Neuronal stem cell (in vitro differentiated cells): ENCODE measurements at regions not wholly inside any gene's neighbourhood (a gene's known extent, or its start where the extent isn't known, plus 50 kb on each side); places are given as distances from the start of the nearest gene placed in this dataset.

Experiments
- DNase-seq: peaks from one replicate; pipeline ENCODE4 v3.0.0-alpha.2; 2013; ENCODE audit warnings: low spot score
- H2AFZ ChIP-seq: one replicate; pipeline ENCODE4 v1.6.1; 2013; ENCODE audit warnings: mild to moderate bottlenecking, low read length, inconsistent platforms
- H2AK5ac ChIP-seq: 2 replicates; pipeline ENCODE4 v1.6.1; 2013; ENCODE audit warnings: low read depth, mild to moderate bottlenecking, inconsistent platforms, low read length, moderate library complexity, mixed read lengths
- H2BK120ac ChIP-seq: 2 replicates; pipeline ENCODE4 v1.6.1; 2013; ENCODE audit warnings: low read depth, mild to moderate bottlenecking, inconsistent platforms, low read length, moderate library complexity, mixed read lengths
- H2BK12ac ChIP-seq: one replicate; pipeline ENCODE4 v1.6.1; 2013; ENCODE audit warnings: low read length, inconsistent platforms
- H2BK15ac ChIP-seq: 2 replicates; pipeline ENCODE4 v1.6.1; 2013; ENCODE audit warnings: mild to moderate bottlenecking, low read length, inconsistent platforms, mixed read lengths
- H2BK5ac ChIP-seq: one replicate; pipeline ENCODE4 v1.6.1; 2013; ENCODE audit warnings: inconsistent platforms, mild to moderate bottlenecking, low read length, moderate library complexity
- H3K14ac ChIP-seq: one replicate; pipeline ENCODE4 v1.6.1; 2013; ENCODE audit warnings: low read length, inconsistent platforms
- H3K18ac ChIP-seq: 2 replicates; pipeline ENCODE4 v1.6.1; 2013; ENCODE audit warnings: low read length, inconsistent platforms
- H3K23ac ChIP-seq: 2 replicates; pipeline ENCODE4 v1.6.1; 2013; ENCODE audit warnings: low read depth, mild to moderate bottlenecking, mixed read lengths, low read length, inconsistent platforms; ENCODE audit not compliant: poor library complexity
- H3K27ac ChIP-seq: replicated peaks from 3 replicates; pipeline ENCODE4 v1.5.1; 2013; ENCODE audit warnings: low read length, inconsistent platforms
- H3K27me3 ChIP-seq, 3 experiments: 2 replicates each; pipeline ENCODE4 v1.6.1; 2013; ENCODE audit warnings: low read length in 3 of 3, mild to moderate bottlenecking in 2 of 3, inconsistent platforms in 1 of 3, low read depth in 1 of 3, mixed read lengths in 1 of 3, moderate library complexity in 1 of 3; ENCODE audit not compliant: control insufficient read depth in 3 of 3, insufficient read depth in 3 of 3
- H3K36me3 ChIP-seq, 2 donors: replicated peaks in 1 of 2; 2 replicates each; pipeline ENCODE4 v1.6.1; 2013; ENCODE audit warnings: low read length in 2 of 2; ENCODE audit not compliant: control insufficient read depth in 2 of 2, insufficient read depth in 2 of 2
- H3K4ac ChIP-seq: 2 replicates; pipeline ENCODE4 v1.6.1; 2013; ENCODE audit warnings: inconsistent platforms, mild to moderate bottlenecking, low read length, moderate library complexity
- H3K4me1 ChIP-seq, 2 donors: 1 replicate in 1 of 2; 2 replicates in 1 of 2; pipeline ENCODE4 v1.6.1; 2013; ENCODE audit warnings: low read length in 2 of 2, low read depth in 1 of 2; ENCODE audit not compliant: control insufficient read depth in 2 of 2, insufficient read depth in 1 of 2
- H3K4me2 ChIP-seq: one replicate; pipeline ENCODE4 v1.6.1; 2013; ENCODE audit warnings: mild to moderate bottlenecking, low read length, inconsistent platforms; ENCODE audit not compliant: insufficient read depth, poor library complexity, severe bottlenecking
- H3K4me3 ChIP-seq, 2 donors: 2 replicates each; pipeline ENCODE4 v1.5.1; 2013; ENCODE audit warnings: low read length in 2 of 2, mild to moderate bottlenecking in 2 of 2, inconsistent platforms in 1 of 2, moderate library complexity in 1 of 2
- H3K79me1 ChIP-seq: one replicate; pipeline ENCODE4 v1.6.1; 2013; ENCODE audit warnings: low read depth, mild to moderate bottlenecking, inconsistent platforms, low read length, moderate library complexity
- H3K9ac ChIP-seq: one replicate; pipeline ENCODE4 v1.6.1; 2013; ENCODE audit warnings: mild to moderate bottlenecking, low read depth, low read length, inconsistent platforms; ENCODE audit not compliant: poor library complexity
- H3K9me3 ChIP-seq, 2 donors: replicated peaks in 1 of 2; 2 replicates each; pipeline versions ENCODE3 to v1.6.1; 2013; ENCODE audit warnings: low read length in 2 of 2, mild to moderate bottlenecking in 2 of 2, inconsistent platforms in 1 of 2, low read depth in 1 of 2, mixed read lengths in 1 of 2, moderate library complexity in 1 of 2; ENCODE audit not compliant: control insufficient read depth in 2 of 2, insufficient read depth in 1 of 2
- H4K8ac ChIP-seq: one replicate; pipeline ENCODE4 v1.6.1; 2013; ENCODE audit warnings: low read depth, mild to moderate bottlenecking, inconsistent platforms, low read length, moderate library complexity
- H4K91ac ChIP-seq: one replicate; pipeline ENCODE4 v1.6.1; 2013; ENCODE audit warnings: low read length, low read depth, mild to moderate bottlenecking, inconsistent platforms; ENCODE audit not compliant: poor library complexity
- WGBS, 2 donors: extraction: QIAGEN DNeasy Blood & Tissue Kit; methylation state at CpG; one replicate each; pipeline ENCODE4 v1.1.7; 2013; ENCODE audit warnings: missing lambda C conversion rate in 2 of 2, mixed read lengths in 1 of 2; ENCODE audit not compliant: insufficient read length in 2 of 2, insufficient replicate concordance in 1 of 2; ENCODE audit errors: extremely low coverage in 2 of 2; 5-methylcytosine and 5-hydroxymethylcytosine counted together

- H2BK15ac ChIP-seq: no peak overlapping the region
- no peak overlapping the region for H2BK120ac ChIP-seq
- no peaks in the 10 kb centered on the region for H3K36me3 ChIP-seq
- H3K14ac ChIP-seq: no peak overlapping the region
- no peak overlapping the region for H3K23ac ChIP-seq
- H3K79me1 ChIP-seq: no peaks in the 10 kb centered on the region
- H2BK5ac ChIP-seq: no peak overlapping the region
- H4K91ac ChIP-seq: no peak overlapping the region
- H3K9me3 ChIP-seq: peaks cover 0 to 3% of the 10 kb centered on the region in 2 donors
- WGBS, 2 donors: no CpG with 5 or more reads among the region's 5 CpGs
- no peak overlapping the region for H3K4me3 ChIP-seq
- no peak overlapping the region for H3K27ac ChIP-seq
- H3K4ac ChIP-seq: no peak overlapping the region
- no peak overlapping the region for H3K4me2 ChIP-seq
- no peak overlapping the region for H2BK12ac ChIP-seq
- H3K9ac ChIP-seq: no peak overlapping the region
- DNase-seq: no peak
- no peak overlapping the region for H4K8ac ChIP-seq
- H3K4me1 ChIP-seq: peaks cover 5 to 22% of the 10 kb centered on the region in 2 donors
- H2AK5ac ChIP-seq: no peak overlapping the region
- no peak overlapping the region for H3K18ac ChIP-seq
- H2AFZ ChIP-seq: no peak overlapping the region
- no peaks in the 10 kb centered on the region for H3K27me3 ChIP-seq
These were observed 363.0 kb downstream of the SS18 start for GRCh38 chr18:25727281-25727985.

- H3K4me1 ChIP-seq: peaks cover 5 to 22% of the 10 kb centered on the region in 2 donors
- H2BK12ac ChIP-seq: no peak overlapping the region
- H3K36me3 ChIP-seq: no peaks in the 10 kb centered on the region
- H3K14ac ChIP-seq: no peak overlapping the region
- H3K4me2 ChIP-seq: no peak overlapping the region
- no peak overlapping the region for H2BK5ac ChIP-seq
- peak overlapping the region; percentile 74 for H3K18ac ChIP-seq
- DNase-seq: no peak
- WGBS, 2 donors: no CpG with 5 or more reads among the region's 11 CpGs
- no peaks in the 10 kb centered on the region for H3K27me3 ChIP-seq
- H2AFZ ChIP-seq: peak overlapping the region; percentile 79
- H3K23ac ChIP-seq: peak overlapping the region; percentile 8
- H3K9ac ChIP-seq: peak overlapping the region; percentile 32
- no peaks in the 10 kb centered on the region for H3K79me1 ChIP-seq
- H4K8ac ChIP-seq: no peak overlapping the region
- H2BK15ac ChIP-seq: no peak overlapping the region
- H3K9me3 ChIP-seq: peaks cover 0 to 3% of the 10 kb centered on the region in 2 donors
- H2BK120ac ChIP-seq: no peak overlapping the region
- H3K4me3 ChIP-seq: peak overlapping the region in 1 of 2 donors; percentile 34
- H4K91ac ChIP-seq: no peak overlapping the region
- H3K27ac ChIP-seq: no peak overlapping the region
- no peak overlapping the region for H3K4ac ChIP-seq
- no peak overlapping the region for H2AK5ac ChIP-seq
These were observed 364.1 kb downstream of the SS18 start for GRCh38 chr18:25726298-25726697.

- Histone ChIP-seq H2BK15ac (no peak overlapping the region), H3K27ac (no peak overlapping the region), H3K27me3 (no peaks in the 10 kb centered on the region), H4K91ac (no peak overlapping the region), H2BK120ac (no peak overlapping the region), H3K18ac (no peak overlapping the region), H3K36me3 (no peaks in the 10 kb centered on the region), H3K23ac (no peak overlapping the region), H3K4me3 (no peak overlapping the region), H3K4me1 (peaks cover 5 to 22% of the 10 kb centered on the region in 2 donors), H3K9ac (no peak overlapping the region), H3K9me3 (peaks cover 0 to under 1% of the 10 kb centered on the region in 2 donors), H3K79me1 (no peaks in the 10 kb centered on the region), H3K14ac (no peak overlapping the region), H2AK5ac (no peak overlapping the region), H3K4me2 (no peak overlapping the region), H2BK12ac (no peak overlapping the region), H3K4ac (no peak overlapping the region), H2BK5ac (no peak overlapping the region), H2AFZ (peak overlapping the region; percentile 9), H4K8ac (no peak overlapping the region)
- no peak for DNase-seq
- WGBS, 2 donors: no CpG with 5 or more reads among the region's 2 CpGs
These were observed 364.9 kb downstream of the SS18 start for GRCh38 chr18:25725501-25725900.

GRCh38 chr18:25724997-25725396 is 365.4 kb downstream of the SS18 start:
- no peak overlapping the region for H3K4ac ChIP-seq
- no peaks in the 10 kb centered on the region for H3K27me3 ChIP-seq
- no CpG with 5 or more reads among the region's 4 CpGs for WGBS, 2 donors
- no peak overlapping the region for H3K14ac ChIP-seq
- no peak overlapping the region for H3K23ac ChIP-seq
- H3K4me2 ChIP-seq: no peak overlapping the region
- no peak overlapping the region for H2BK15ac ChIP-seq
- H3K4me1 ChIP-seq: peaks cover 5 to 22% of the 10 kb centered on the region in 2 donors
- H3K4me3 ChIP-seq: no peak overlapping the region
- no peak overlapping the region for H3K27ac ChIP-seq
- no peaks in the 10 kb centered on the region for H3K36me3 ChIP-seq
- no peak overlapping the region for H2AFZ ChIP-seq
- no peak overlapping the region for H3K18ac ChIP-seq
- H4K91ac ChIP-seq: no peak overlapping the region
- no peak overlapping the region for H3K9ac ChIP-seq
- no peak overlapping the region for H2AK5ac ChIP-seq
- no peak overlapping the region for H2BK12ac ChIP-seq
- H3K79me1 ChIP-seq: no peaks in the 10 kb centered on the region
- no peaks in the 10 kb centered on the region for H3K9me3 ChIP-seq
- no peak for DNase-seq
- H4K8ac ChIP-seq: no peak overlapping the region
- no peak overlapping the region for H2BK5ac ChIP-seq
- H2BK120ac ChIP-seq: no peak overlapping the region
